ENCODE measurements at regions not wholly inside any gene's neighbourhood (a gene's known extent, or its start where the extent isn't known, plus 50 kb on each side); places are given as distances from the start of the nearest gene placed in this dataset.

DNA sequence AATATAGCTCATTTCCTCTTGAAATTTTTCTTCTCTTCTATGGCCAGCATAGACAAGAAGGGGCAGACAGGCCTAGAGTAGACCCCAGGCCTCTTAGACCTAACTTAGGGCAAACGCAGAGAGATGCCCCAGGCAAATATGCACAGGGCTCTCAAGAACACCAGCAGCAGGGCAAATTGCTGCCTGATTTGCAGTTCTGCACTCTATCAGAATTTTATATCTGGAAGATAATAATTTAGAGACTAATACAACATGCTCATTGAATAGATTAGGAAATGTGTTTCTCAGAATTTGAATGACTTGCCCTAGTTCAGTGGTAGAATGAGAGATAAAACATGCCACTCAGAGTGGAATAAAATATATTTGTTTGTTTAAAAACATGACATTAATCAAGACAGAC is 200.4 kb upstream of the ADGRL2 start:
- H3K9ac ChIP-seq (ENCODE audit: insufficient read length, low read depth) = no peak overlapping the region
- no peak overlapping the region for H3K4me3 ChIP-seq (ENCODE audit: insufficient read length, low read depth)

DNA sequence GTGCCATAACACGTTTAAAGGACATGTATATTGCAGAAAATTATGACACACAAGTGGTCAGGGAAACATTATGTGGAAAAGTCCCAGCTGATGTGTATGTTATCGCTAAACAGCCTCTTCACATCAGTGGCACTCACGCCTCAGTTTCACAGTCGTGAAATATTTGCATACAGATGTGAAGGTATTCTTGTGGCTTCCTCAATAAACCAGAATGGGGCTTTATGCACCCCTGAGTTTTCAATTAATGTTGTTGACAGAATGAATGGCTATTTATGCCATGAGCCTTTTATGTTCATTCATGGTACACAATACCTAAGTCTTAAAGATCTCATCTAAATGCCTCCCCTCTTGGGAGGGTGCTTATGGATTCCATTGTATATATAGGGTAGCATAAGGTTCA is 202.1 kb upstream of the ADGRL2 start:
- no peaks in the 10 kb centered on the region for H3K27me3 ChIP-seq (ENCODE audit: insufficient read depth, insufficient read length)
- H3K4me1 ChIP-seq (ENCODE audit: insufficient read depth, insufficient read length) = no peaks in the 10 kb centered on the region
- H3K4me3 ChIP-seq (ENCODE audit: insufficient read length, low read depth) = no peak overlapping the region
- no peaks in the 10 kb centered on the region for H3K36me3 ChIP-seq (ENCODE audit: insufficient read depth, insufficient read length, low read length)
- TF ChIP-seq SUZ12 (IDR thresholded peaks at IDR 0.05; ENCODE audit: extremely low read depth, insufficient read depth, insufficient read length) = no peak
- TF ChIP-seq YY1 (IDR thresholded peaks at IDR 0.05; ENCODE audit: insufficient read depth, insufficient read length) = no peak
- no peak for TF ChIP-seq ZNF274 (IDR thresholded peaks at IDR 0.05; ENCODE audit: low read depth, low read length)
- no peaks in the 10 kb centered on the region for H3K9me3 ChIP-seq (ENCODE audit: insufficient read depth, low read length)
- H3K9ac ChIP-seq (ENCODE audit: insufficient read length, low read depth) = no peak overlapping the region
- DNase-seq (ENCODE audit: low read depth, low spot score) = no peak

More for the DNA sequence above, 200.4 kb upstream of the ADGRL2 start:
- no peaks in the 10 kb centered on the region for H3K4me1 ChIP-seq (ENCODE audit: insufficient read depth, insufficient read length)
- no peaks in the 10 kb centered on the region for H3K36me3 ChIP-seq (ENCODE audit: insufficient read depth, insufficient read length, low read length)
- no peaks in the 10 kb centered on the region for H3K9me3 ChIP-seq (ENCODE audit: insufficient read depth, low read length)
- no peak for TF ChIP-seq YY1 (IDR thresholded peaks at IDR 0.05; ENCODE audit: insufficient read depth, insufficient read length)
- TF ChIP-seq SUZ12 (IDR thresholded peaks at IDR 0.05; ENCODE audit: extremely low read depth, insufficient read depth, insufficient read length) = no peak
- no peak for TF ChIP-seq ZNF274 (IDR thresholded peaks at IDR 0.05; ENCODE audit: low read depth, low read length)
- DNase-seq (ENCODE audit: low read depth, low spot score) = no peak
- H3K27me3 ChIP-seq (ENCODE audit: insufficient read depth, insufficient read length) = no peaks in the 10 kb centered on the region

- H3K9ac ChIP-seq (ENCODE audit: insufficient read length, low read depth) = no peak overlapping the region
- no peak for DNase-seq (ENCODE audit: low read depth, low spot score)
- H3K36me3 ChIP-seq (ENCODE audit: insufficient read depth, insufficient read length, low read length) = no peaks in the 10 kb centered on the region
- no peaks in the 10 kb centered on the region for H3K4me1 ChIP-seq (ENCODE audit: insufficient read depth, insufficient read length)
- TF ChIP-seq SUZ12 (IDR thresholded peaks at IDR 0.05; ENCODE audit: extremely low read depth, insufficient read depth, insufficient read length) (no peak), ZNF274 (IDR thresholded peaks at IDR 0.05; ENCODE audit: low read depth, low read length) (no peak), YY1 (IDR thresholded peaks at IDR 0.05; ENCODE audit: insufficient read depth, insufficient read length) (no peak)
- no peak overlapping the region for H3K4me3 ChIP-seq (ENCODE audit: insufficient read length, low read depth)
- no peaks in the 10 kb centered on the region for H3K9me3 ChIP-seq (ENCODE audit: insufficient read depth, low read length)
- no peaks in the 10 kb centered on the region for H3K27me3 ChIP-seq (ENCODE audit: insufficient read depth, insufficient read length)
Measured at GRCh38 chr1:81597720-81598426, 202.9 kb upstream of the ADGRL2 start.

- H3K27me3 ChIP-seq (ENCODE audit: insufficient read depth, insufficient read length) = no peaks in the 10 kb centered on the region
Measured at GRCh38 chr1:81596341-81596740, 204.4 kb upstream of the ADGRL2 start.

DNA sequence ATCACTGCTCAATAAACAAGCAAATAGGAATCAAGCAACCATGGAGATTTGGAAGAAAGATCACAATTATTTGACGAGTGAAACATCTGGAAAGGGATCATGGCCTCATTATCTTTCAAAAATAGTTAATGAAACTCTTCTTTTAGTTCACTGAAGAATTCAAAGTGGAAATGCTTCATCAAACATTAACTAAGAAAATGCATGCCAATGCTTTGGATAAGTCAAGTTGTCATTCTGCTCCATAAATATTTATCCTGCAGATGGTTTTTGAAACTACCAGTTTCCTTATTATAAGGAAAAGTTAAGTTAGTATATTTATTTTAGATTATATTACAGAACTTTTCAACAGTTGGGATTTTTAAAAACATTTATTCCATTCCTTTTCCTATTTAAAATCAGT is 206.5 kb upstream of the ADGRL2 start:
- no peak for DNase-seq (ENCODE audit: low read depth, low spot score)
- Histone ChIP-seq H3K9me3 (ENCODE audit: insufficient read depth, low read length) (no peaks in the 10 kb centered on the region), H3K4me3 (ENCODE audit: insufficient read length, low read depth) (no peak overlapping the region), H3K9ac (ENCODE audit: insufficient read length, low read depth) (no peak overlapping the region), H3K36me3 (ENCODE audit: insufficient read depth, insufficient read length, low read length) (no peaks in the 10 kb centered on the region), H3K27me3 (ENCODE audit: insufficient read depth, insufficient read length) (no peaks in the 10 kb centered on the region), H3K4me1 (ENCODE audit: insufficient read depth, insufficient read length) (no peaks in the 10 kb centered on the region)
- no peak for TF ChIP-seq YY1 (IDR thresholded peaks at IDR 0.05; ENCODE audit: insufficient read depth, insufficient read length)
- no peak for TF ChIP-seq ZNF274 (IDR thresholded peaks at IDR 0.05; ENCODE audit: low read depth, low read length)
- TF ChIP-seq SUZ12 (IDR thresholded peaks at IDR 0.05; ENCODE audit: extremely low read depth, insufficient read depth, insufficient read length) = no peak

More at GRCh38 chr1:81596341-81596740, 204.4 kb upstream of the ADGRL2 start:
- Histone ChIP-seq H3K9me3 (ENCODE audit: insufficient read depth, low read length) (no peaks in the 10 kb centered on the region), H3K4me1 (ENCODE audit: insufficient read depth, insufficient read length) (no peaks in the 10 kb centered on the region), H3K4me3 (ENCODE audit: insufficient read length, low read depth) (no peak overlapping the region), H3K9ac (ENCODE audit: insufficient read length, low read depth) (no peak overlapping the region), H3K36me3 (ENCODE audit: insufficient read depth, insufficient read length, low read length) (no peaks in the 10 kb centered on the region)
- DNase-seq (ENCODE audit: low read depth, low spot score) = no peak
- TF ChIP-seq YY1 (IDR thresholded peaks at IDR 0.05; ENCODE audit: insufficient read depth, insufficient read length) = no peak
- no peak for TF ChIP-seq SUZ12 (IDR thresholded peaks at IDR 0.05; ENCODE audit: extremely low read depth, insufficient read depth, insufficient read length)
- no peak for TF ChIP-seq ZNF274 (IDR thresholded peaks at IDR 0.05; ENCODE audit: low read depth, low read length)

DNA sequence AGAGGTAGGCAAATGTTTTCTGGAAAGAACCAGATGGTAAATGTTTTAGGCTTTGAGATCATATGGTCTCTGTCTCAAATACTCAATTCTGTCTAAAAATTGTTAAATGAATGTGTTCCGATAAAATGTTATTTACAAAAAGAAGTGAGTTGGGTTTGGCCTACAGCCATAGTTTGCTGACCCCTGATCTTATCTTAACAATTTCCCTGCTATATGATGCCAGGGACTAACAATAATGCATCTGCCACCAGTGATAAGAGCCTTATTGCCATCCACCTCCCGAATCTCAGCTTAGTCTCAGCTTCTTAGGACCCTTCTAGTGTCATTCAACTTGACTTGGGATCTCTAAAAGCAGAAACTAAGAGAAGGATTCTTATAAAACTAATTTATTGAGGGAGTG is 208.5 kb upstream of the ADGRL2 start:
- Histone ChIP-seq H3K4me1 (ENCODE audit: insufficient read depth, insufficient read length) (no peaks in the 10 kb centered on the region), H3K36me3 (ENCODE audit: insufficient read depth, insufficient read length, low read length) (no peaks in the 10 kb centered on the region), H3K27me3 (ENCODE audit: insufficient read depth, insufficient read length) (no peaks in the 10 kb centered on the region), H3K9me3 (ENCODE audit: insufficient read depth, low read length) (no peaks in the 10 kb centered on the region), H3K4me3 (ENCODE audit: insufficient read length, low read depth) (no peak overlapping the region), H3K9ac (ENCODE audit: insufficient read length, low read depth) (no peak overlapping the region)
- no peak for DNase-seq (ENCODE audit: low read depth, low spot score)
- TF ChIP-seq ZNF274 (IDR thresholded peaks at IDR 0.05; ENCODE audit: low read depth, low read length) = no peak

- Histone ChIP-seq H3K4me3 (ENCODE audit: insufficient read length, low read depth) (no peak overlapping the region), H3K9ac (ENCODE audit: insufficient read length, low read depth) (no peak overlapping the region), H3K4me1 (ENCODE audit: insufficient read depth, insufficient read length) (no peaks in the 10 kb centered on the region), H3K27me3 (ENCODE audit: insufficient read depth, insufficient read length) (no peaks in the 10 kb centered on the region), H3K9me3 (ENCODE audit: insufficient read depth, low read length) (no peaks in the 10 kb centered on the region), H3K36me3 (ENCODE audit: insufficient read depth, insufficient read length, low read length) (no peaks in the 10 kb centered on the region)
- DNase-seq (ENCODE audit: low read depth, low spot score) = no peak
- TF ChIP-seq SUZ12 (IDR thresholded peaks at IDR 0.05; ENCODE audit: extremely low read depth, insufficient read depth, insufficient read length) (no peak), YY1 (IDR thresholded peaks at IDR 0.05; ENCODE audit: insufficient read depth, insufficient read length) (no peak)
Measured at GRCh38 chr1:81590171-81590570, 210.6 kb upstream of the ADGRL2 start.
